GM10248 (cell line): ENCODE measurements at regions not wholly inside any gene's neighbourhood (a gene's known extent, or its start where the extent isn't known, plus 50 kb on each side); places are given as distances from the start of the nearest gene placed in this dataset.

Experiments used
- CTCF ChIA-PET: fragments of 300-600 bp; sonication (Branson Sonifier 250); formaldehyde crosslinking; extraction: SDS; loops from one replicate; lab custom pipeline; 2021; ENCODE audit warnings: antibody characterized with exemption; lab: Yijun Ruan, JAX
- POLR2A ChIA-PET: fragments of 350-650 bp; sonication (Branson Sonifier 250); formaldehyde crosslinking; extraction: SDS; loops from one replicate; lab custom pipeline; 2020; ENCODE audit warnings: antibody characterized with exemption; lab: Yijun Ruan, JAX
- DNase-seq: peaks from one replicate; pipeline ENCODE4 v3.0.0; 2012; ENCODE audit errors: extremely low spot score
- TF ChIP-seq, protein P1 (sequence below): IDR thresholded peaks from 2 replicates; pipeline ENCODE4 v1.5.1; 2012; ENCODE audit warnings: mild to moderate bottlenecking, low read depth; ENCODE audit errors: extremely low read depth, missing control alignments, control extremely low read depth

DNA sequence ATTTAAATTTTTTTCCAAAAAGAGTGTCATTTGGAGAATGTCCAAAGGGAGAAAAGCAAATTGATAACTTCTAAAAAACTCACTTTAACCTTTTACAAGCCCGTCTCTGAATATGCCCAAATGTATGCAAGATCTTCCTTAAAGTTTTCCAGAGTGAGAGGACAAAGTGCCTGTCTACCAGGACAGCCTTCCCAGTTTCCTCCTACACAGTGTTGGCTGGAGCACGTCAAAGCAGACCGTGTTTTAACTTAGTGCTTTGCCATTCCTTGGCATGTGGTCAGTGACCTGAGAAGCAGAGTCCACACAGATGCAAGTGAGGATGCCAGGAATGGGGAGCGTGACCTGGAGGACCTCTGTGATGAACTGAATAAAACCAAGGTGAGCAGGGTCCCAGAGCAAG lies 245.7 kb downstream of the FAM43A start:
- DNase-seq, result no peak
- ChIA-PET POLR2A (no interaction called here), CTCF (interaction anchor here (1.2 kb wide), 1 partner anchor 15 kb away, joined by 4 read pairs; no protein-coding TSS in a partner anchor)
- TF ChIP-seq, protein P1, sequence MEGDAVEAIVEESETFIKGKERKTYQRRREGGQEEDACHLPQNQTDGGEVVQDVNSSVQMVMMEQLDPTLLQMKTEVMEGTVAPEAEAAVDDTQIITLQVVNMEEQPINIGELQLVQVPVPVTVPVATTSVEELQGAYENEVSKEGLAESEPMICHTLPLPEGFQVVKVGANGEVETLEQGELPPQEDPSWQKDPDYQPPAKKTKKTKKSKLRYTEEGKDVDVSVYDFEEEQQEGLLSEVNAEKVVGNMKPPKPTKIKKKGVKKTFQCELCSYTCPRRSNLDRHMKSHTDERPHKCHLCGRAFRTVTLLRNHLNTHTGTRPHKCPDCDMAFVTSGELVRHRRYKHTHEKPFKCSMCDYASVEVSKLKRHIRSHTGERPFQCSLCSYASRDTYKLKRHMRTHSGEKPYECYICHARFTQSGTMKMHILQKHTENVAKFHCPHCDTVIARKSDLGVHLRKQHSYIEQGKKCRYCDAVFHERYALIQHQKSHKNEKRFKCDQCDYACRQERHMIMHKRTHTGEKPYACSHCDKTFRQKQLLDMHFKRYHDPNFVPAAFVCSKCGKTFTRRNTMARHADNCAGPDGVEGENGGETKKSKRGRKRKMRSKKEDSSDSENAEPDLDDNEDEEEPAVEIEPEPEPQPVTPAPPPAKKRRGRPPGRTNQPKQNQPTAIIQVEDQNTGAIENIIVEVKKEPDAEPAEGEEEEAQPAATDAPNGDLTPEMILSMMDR, result no peak

DNA sequence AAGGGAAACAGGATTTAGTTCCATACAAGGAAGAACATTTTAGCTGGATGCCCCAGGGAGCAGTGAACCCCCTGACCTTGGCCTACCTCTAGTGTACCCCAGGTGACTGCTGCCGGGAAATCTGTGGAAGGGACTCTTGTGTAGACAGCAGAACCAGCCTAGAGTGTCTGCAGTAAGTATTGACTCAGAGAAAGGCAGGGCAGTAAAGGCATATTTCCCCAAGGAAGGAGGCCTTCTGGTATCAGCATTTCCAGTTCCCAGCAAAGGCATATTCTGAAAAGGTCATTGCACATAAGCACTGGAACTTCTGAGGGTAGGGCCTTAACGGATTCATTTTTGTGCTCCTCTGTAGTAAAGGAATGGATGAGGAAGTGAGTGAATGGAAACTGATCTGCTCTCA lies 246.2 kb downstream of the FAM43A start:
- POLR2A ChIA-PET, result no interaction called here
- CTCF ChIA-PET, result no interaction called here
- TF ChIP-seq, protein P1, result no peak
- no peak for DNase-seq

DNA sequence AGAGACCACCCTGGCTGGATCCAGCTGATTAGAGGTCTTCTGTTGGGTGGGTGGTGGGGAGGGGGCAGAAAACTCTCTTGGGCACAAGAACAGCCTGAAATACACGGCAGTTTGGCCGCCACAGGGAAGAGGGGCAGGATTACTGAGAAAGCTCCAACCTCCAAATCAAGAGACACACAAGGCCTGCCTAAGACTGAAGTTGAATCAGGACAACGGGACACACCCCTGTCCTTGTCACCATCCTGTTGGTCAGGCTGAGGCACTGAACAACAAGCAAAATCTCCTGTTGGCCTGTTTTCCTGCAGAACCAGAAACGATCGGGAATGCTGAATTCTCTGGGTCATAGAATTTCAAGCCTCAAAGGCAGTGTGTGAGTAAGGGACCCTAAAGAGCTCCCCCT lies 247.8 kb downstream of the FAM43A start:
- DNase-seq, result no peak
- ChIA-PET POLR2A (no interaction called here), CTCF (no interaction called here)
- TF ChIP-seq, protein P1, result no peak

GRCh38 chr3:194935061-194935460 lies 249.4 kb downstream of the FAM43A start:
- CTCF ChIA-PET, result interaction anchor here (1.4 kb wide), 1 partner anchor 19 kb away, joined by 3 read pairs; no protein-coding TSS in a partner anchor
- POLR2A ChIA-PET, result no interaction called here

GRCh38 chr3:194935632-194936470 lies 250.2 kb downstream of the FAM43A start:
- ChIA-PET CTCF (interaction anchor here (1.4 kb wide), 1 partner anchor 18 kb away, joined by 3 read pairs; no protein-coding TSS in a partner anchor), POLR2A (no interaction called here)
- TF ChIP-seq, protein P1, result no peak
- DNase-seq, result no peak

More at GRCh38 chr3:194935061-194935460, 249.4 kb downstream of the FAM43A start:
- DNase-seq, result no peak
- TF ChIP-seq, protein P1, result no peak

DNA sequence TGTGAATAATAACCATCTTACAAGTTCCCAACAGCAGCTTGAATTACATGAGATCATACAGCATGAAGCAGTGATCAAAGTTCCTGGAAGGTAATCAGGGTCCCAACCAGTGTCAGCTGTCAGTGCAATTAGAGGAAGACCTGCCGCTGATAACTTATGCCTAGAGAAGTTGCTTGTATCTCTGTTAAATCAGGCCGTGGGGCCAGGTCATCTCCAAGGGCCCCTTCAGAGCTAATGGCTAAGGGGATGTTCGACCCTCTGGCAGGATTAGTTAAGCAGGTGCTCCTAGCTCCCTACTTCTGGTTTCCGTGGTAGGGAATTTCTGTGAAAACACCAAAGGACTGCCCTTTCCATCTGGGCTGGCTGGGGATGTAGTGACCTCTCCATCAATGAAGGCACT lies 251.0 kb downstream of the FAM43A start:
- DNase-seq, result no peak
- ChIA-PET CTCF (interaction anchor here (1.4 kb wide), 1 partner anchor 17 kb away, joined by 3 read pairs; no protein-coding TSS in a partner anchor), POLR2A (no interaction called here)
- TF ChIP-seq, protein P1, result no peak
